Liver (tissue), 7 donors: ENCODE measurements at regions not wholly inside any gene's neighbourhood (a gene's known extent, or its start where the extent isn't known, plus 50 kb on each side); places are given as distances from the start of the nearest gene placed in this dataset.

Experiments
- DNase-seq: peaks from one replicate; pipeline ENCODE4 v3.0.0-alpha.2; 2017; ENCODE audit warnings: low spot score
- H3K27ac ChIP-seq, 2 donors: one replicate each; pipeline ENCODE4 v1.7.0; 2013; ENCODE audit warnings: inconsistent platforms in 2 of 2, low read length in 2 of 2, control low read depth in 1 of 2, low read depth in 1 of 2, mild to moderate bottlenecking in 1 of 2
- H3K27me3 ChIP-seq, 4 donors: one replicate each; pipeline versions ENCODE4 v1.6.1 to v1.7.0; 2013; ENCODE audit warnings: low read length in 3 of 4, inconsistent platforms in 1 of 4, mild to moderate bottlenecking in 1 of 4, moderate library complexity in 1 of 4; ENCODE audit not compliant: control insufficient read depth in 4 of 4, insufficient read depth in 4 of 4
- H3K36me3 ChIP-seq, 4 donors: one replicate each; pipeline versions ENCODE4 v1.6.1 to v1.7.0; 2013; ENCODE audit warnings: low read length in 3 of 4, mild to moderate bottlenecking in 3 of 4, low read depth in 1 of 4, moderate library complexity in 1 of 4; ENCODE audit not compliant: control insufficient read depth in 4 of 4, insufficient read depth in 3 of 4
- H3K4me1 ChIP-seq, 4 donors: one replicate each; pipeline versions ENCODE4 v1.6.1 to v1.7.0; 2013; ENCODE audit warnings: low read length in 3 of 4, mild to moderate bottlenecking in 3 of 4, moderate library complexity in 1 of 4; ENCODE audit not compliant: control insufficient read depth in 4 of 4, insufficient read depth in 4 of 4
- H3K4me3 ChIP-seq, 3 donors: one replicate each; pipeline versions ENCODE4 v1.6.1 to v1.7.0; 2013; ENCODE audit warnings: low read length in 3 of 3, control low read depth in 1 of 3, low read depth in 1 of 3, mild to moderate bottlenecking in 1 of 3
- H3K9ac ChIP-seq, 2 donors: one replicate each; pipeline ENCODE4 v1.7.0; 2013; ENCODE audit warnings: low read length in 2 of 2, mild to moderate bottlenecking in 2 of 2, moderate library complexity in 2 of 2, control low read depth in 1 of 2, low read depth in 1 of 2
- H3K9me3 ChIP-seq, 4 donors: one replicate each; pipeline versions ENCODE4 v1.6.1 to v1.7.0; 2013; ENCODE audit warnings: low read length in 3 of 4; ENCODE audit not compliant: control insufficient read depth in 4 of 4
- FOXA1 ChIP-seq: IDR thresholded peaks from 2 replicates; pipeline ENCODE4 v1.6.1; 2016; ENCODE audit warnings: antibody characterized with exemption
- FOXA2 ChIP-seq: IDR thresholded peaks from 2 replicates; pipeline ENCODE4 v1.6.1; 2016; ENCODE audit warnings: antibody characterized with exemption
- GABPA ChIP-seq, 2 donors: IDR thresholded peaks in 1 of 2; conservative IDR thresholded peaks in 1 of 2; 2 replicates each; pipeline ENCODE4 v1.6.1; 2016; ENCODE audit warnings: antibody characterized with exemption in 2 of 2, mild to moderate bottlenecking in 1 of 2, moderate library complexity in 1 of 2
- HNF4A ChIP-seq, 2 donors: conservative IDR thresholded peaks; 2 replicates each; pipeline ENCODE4 v1.6.1; 2016; ENCODE audit warnings: antibody characterized with exemption in 2 of 2, mild to moderate bottlenecking in 2 of 2
- RAD21 ChIP-seq, 2 donors: IDR thresholded peaks; 2 replicates each; pipeline ENCODE4 v1.6.1; 2016; ENCODE audit warnings: antibody characterized with exemption in 2 of 2, mild to moderate bottlenecking in 2 of 2
- WGBS: extraction: QIAGEN DNeasy Blood & Tissue Kit; methylation state at CpG from one replicate; pipeline ENCODE4 v1.1.7; 2013; 5-methylcytosine and 5-hydroxymethylcytosine counted together
- TF ChIP-seq, protein P1 (sequence below): IDR thresholded peaks from 2 replicates; pipeline ENCODE4 v1.6.1; 2016; ENCODE audit warnings: antibody characterized with exemption
- TF ChIP-seq, protein P2 (sequence below): IDR thresholded peaks from 2 replicates; pipeline ENCODE4 v1.6.1; 2016; ENCODE audit warnings: antibody characterized with exemption, mild to moderate bottlenecking
- donor health status: healthy.
- donor health status: healthy.
- donor health status: healthy.
- donor health status: healthy.

- Histone ChIP-seq H3K4me1 (no peaks in the 10 kb centered on the region), H3K9ac (no peak overlapping the region), H3K36me3 (no peaks in the 10 kb centered on the region), H3K27me3 (peaks cover 0 to 5% (median 2%) of the 10 kb centered on the region in 4 donors), H3K9me3 (no peaks in the 10 kb centered on the region), H3K4me3 (no peak overlapping the region), H3K27ac (no peak overlapping the region)
- TF ChIP-seq RAD21 (IDR thresholded peaks at IDR 0.05): no peak
- TF ChIP-seq, protein P1, sequence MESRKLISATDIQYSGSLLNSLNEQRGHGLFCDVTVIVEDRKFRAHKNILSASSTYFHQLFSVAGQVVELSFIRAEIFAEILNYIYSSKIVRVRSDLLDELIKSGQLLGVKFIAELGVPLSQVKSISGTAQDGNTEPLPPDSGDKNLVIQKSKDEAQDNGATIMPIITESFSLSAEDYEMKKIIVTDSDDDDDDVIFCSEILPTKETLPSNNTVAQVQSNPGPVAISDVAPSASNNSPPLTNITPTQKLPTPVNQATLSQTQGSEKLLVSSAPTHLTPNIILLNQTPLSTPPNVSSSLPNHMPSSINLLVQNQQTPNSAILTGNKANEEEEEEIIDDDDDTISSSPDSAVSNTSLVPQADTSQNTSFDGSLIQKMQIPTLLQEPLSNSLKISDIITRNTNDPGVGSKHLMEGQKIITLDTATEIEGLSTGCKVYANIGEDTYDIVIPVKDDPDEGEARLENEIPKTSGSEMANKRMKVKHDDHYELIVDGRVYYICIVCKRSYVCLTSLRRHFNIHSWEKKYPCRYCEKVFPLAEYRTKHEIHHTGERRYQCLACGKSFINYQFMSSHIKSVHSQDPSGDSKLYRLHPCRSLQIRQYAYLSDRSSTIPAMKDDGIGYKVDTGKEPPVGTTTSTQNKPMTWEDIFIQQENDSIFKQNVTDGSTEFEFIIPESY: no peak
- no peak for TF ChIP-seq HNF4A (conservative IDR thresholded peaks at IDR 0.05)
- 93% methylated on average over 1 of the region's 1 CpG for WGBS
- DNase-seq: no peak
Observed at GRCh38 chr20:11378252-11378651, 539.4 kb upstream of the BTBD3 start.

DNA sequence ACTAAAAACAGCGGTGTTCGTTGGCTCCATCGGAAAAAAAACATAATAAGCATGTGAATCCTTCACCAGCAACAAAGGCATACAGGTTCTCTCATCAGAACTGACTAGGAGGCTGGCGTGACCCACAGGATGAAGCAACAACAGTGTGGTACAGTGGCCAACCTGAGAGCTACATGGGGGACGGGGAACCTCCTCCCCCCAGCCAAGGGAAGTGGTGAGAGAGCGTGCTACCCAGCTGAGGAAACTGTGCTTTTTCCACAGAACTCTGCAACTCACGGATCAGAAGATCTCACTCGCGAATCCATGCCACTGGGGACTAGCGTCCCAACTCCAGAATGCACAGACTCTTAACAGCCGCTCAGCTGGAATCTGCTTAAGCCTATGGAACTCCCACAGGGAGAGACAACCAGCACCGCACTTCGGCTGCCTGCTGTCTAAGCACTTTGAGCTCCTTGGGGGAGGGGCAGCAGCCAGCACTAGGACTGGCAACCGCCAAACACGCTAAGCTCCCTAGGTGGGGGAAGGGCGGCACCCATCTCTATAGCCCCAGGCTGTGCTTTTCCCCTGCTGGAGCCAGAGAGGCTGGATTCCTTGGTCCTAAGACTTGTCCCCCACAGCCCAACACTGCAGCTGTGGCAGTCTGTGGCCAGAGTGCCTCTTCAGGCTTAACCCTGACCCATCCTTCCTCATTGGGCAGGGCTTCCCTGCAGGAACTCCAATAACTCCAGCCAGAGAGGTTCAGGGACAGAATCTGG is 538.3 kb upstream of the BTBD3 start:
- TF ChIP-seq, protein P2, sequence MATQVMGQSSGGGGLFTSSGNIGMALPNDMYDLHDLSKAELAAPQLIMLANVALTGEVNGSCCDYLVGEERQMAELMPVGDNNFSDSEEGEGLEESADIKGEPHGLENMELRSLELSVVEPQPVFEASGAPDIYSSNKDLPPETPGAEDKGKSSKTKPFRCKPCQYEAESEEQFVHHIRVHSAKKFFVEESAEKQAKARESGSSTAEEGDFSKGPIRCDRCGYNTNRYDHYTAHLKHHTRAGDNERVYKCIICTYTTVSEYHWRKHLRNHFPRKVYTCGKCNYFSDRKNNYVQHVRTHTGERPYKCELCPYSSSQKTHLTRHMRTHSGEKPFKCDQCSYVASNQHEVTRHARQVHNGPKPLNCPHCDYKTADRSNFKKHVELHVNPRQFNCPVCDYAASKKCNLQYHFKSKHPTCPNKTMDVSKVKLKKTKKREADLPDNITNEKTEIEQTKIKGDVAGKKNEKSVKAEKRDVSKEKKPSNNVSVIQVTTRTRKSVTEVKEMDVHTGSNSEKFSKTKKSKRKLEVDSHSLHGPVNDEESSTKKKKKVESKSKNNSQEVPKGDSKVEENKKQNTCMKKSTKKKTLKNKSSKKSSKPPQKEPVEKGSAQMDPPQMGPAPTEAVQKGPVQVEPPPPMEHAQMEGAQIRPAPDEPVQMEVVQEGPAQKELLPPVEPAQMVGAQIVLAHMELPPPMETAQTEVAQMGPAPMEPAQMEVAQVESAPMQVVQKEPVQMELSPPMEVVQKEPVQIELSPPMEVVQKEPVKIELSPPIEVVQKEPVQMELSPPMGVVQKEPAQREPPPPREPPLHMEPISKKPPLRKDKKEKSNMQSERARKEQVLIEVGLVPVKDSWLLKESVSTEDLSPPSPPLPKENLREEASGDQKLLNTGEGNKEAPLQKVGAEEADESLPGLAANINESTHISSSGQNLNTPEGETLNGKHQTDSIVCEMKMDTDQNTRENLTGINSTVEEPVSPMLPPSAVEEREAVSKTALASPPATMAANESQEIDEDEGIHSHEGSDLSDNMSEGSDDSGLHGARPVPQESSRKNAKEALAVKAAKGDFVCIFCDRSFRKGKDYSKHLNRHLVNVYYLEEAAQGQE: no peak
- TF ChIP-seq, protein P1: no peak
- TF ChIP-seq FOXA2: no peak
- TF ChIP-seq FOXA1: no peak
- no peak for TF ChIP-seq GABPA (IDR thresholded peaks at IDR 0.05 in 1 of 2, conservative IDR thresholded peaks at IDR 0.05 in 1 of 2)

GRCh38 chr20:11380283-11380682 is 537.4 kb upstream of the BTBD3 start:
- 56% methylated on average over 1 of the region's 1 CpG for WGBS
- TF ChIP-seq FOXA2: no peak
- Histone ChIP-seq H3K9me3 (no peaks in the 10 kb centered on the region), H3K4me1 (no peaks in the 10 kb centered on the region), H3K27me3 (peaks cover 0 to 5% (median 2%) of the 10 kb centered on the region in 4 donors), H3K36me3 (no peaks in the 10 kb centered on the region), H3K27ac (no peak overlapping the region), H3K9ac (no peak overlapping the region), H3K4me3 (no peak overlapping the region)
- no peak for DNase-seq

More for the DNA sequence above, 538.3 kb upstream of the BTBD3 start:
- peaks cover 0 to 5% (median 2%) of the 10 kb centered on the region in 4 donors for H3K27me3 ChIP-seq
- no peaks in the 10 kb centered on the region for H3K36me3 ChIP-seq
- H3K4me1 ChIP-seq: no peaks in the 10 kb centered on the region
- no peak for DNase-seq
- H3K4me3 ChIP-seq: no peak overlapping the region
- no peak overlapping the region for H3K9ac ChIP-seq
- WGBS: 40% methylated on average over 16 of the region's 16 CpGs
- H3K9me3 ChIP-seq: no peaks in the 10 kb centered on the region
- no peak overlapping the region for H3K27ac ChIP-seq
